Endodermal cell (in vitro differentiated cells): ENCODE measurements at regions not wholly inside any gene's neighbourhood (a gene's known extent, or its start where the extent isn't known, plus 50 kb on each side); places are given as distances from the start of the nearest gene placed in this dataset.

Experiments used
- DNase-seq: peaks from one replicate; pipeline ENCODE4 v3.0.0-alpha.2; 2017
- H3K27ac ChIP-seq: 2 replicates; pipeline ENCODE4 v1.5.1; 2013; ENCODE audit warnings: mild to moderate bottlenecking, low read depth, low read length, moderate library complexity
- H3K27me3 ChIP-seq: 2 replicates; pipeline ENCODE4 v1.6.1; 2013; ENCODE audit warnings: mild to moderate bottlenecking, low read length, moderate library complexity; ENCODE audit not compliant: insufficient read depth, control insufficient read depth, poor library complexity, severe bottlenecking
- H3K36me3 ChIP-seq: 2 replicates; pipeline ENCODE4 v1.7.0; 2013; ENCODE audit warnings: mild to moderate bottlenecking, low read length, moderate library complexity; ENCODE audit not compliant: control insufficient read depth, insufficient read depth
- H3K4me1 ChIP-seq: one replicate; pipeline ENCODE4 v1.7.0; 2013; ENCODE audit warnings: low read length; ENCODE audit not compliant: control insufficient read depth, insufficient read depth
- H3K4me3 ChIP-seq: 2 replicates; pipeline ENCODE4 v1.5.1; 2013; ENCODE audit warnings: mild to moderate bottlenecking, low read length, moderate library complexity
- H3K9ac ChIP-seq: 2 replicates; pipeline ENCODE4 v1.6.1; 2013; ENCODE audit warnings: mild to moderate bottlenecking, low read length, moderate library complexity; ENCODE audit not compliant: poor library complexity, severe bottlenecking; ENCODE audit errors: extremely low read depth
- H3K9me3 ChIP-seq: 2 replicates; pipeline ENCODE4 v1.6.1; 2013; ENCODE audit warnings: mild to moderate bottlenecking, low read length, moderate library complexity; ENCODE audit not compliant: control insufficient read depth
- H3K27ac Mint-ChIP-seq: 2 replicates; pipeline ENCODE4 v1.8.0; 2020; ENCODE audit warnings: mixed read lengths
- H3K27me3 Mint-ChIP-seq: 2 replicates; pipeline ENCODE4 v1.8.0; 2021; ENCODE audit warnings: mild to moderate bottlenecking, mixed read lengths; ENCODE audit not compliant: insufficient read depth
- H3K36me3 Mint-ChIP-seq: 2 replicates; pipeline ENCODE4 v1.8.0; 2020; ENCODE audit warnings: low read depth, mixed read lengths
- H3K4me1 Mint-ChIP-seq: 2 replicates; pipeline ENCODE4 v1.8.0; 2020; ENCODE audit warnings: mixed read lengths
- H3K4me3 Mint-ChIP-seq: 2 replicates; pipeline ENCODE4 v1.8.0; 2020; ENCODE audit warnings: mild to moderate bottlenecking, moderate library complexity, mixed read lengths
- H3K9me3 Mint-ChIP-seq: 2 replicates; pipeline ENCODE4 v1.8.0; 2020; ENCODE audit warnings: mild to moderate bottlenecking, mixed read lengths
- WGBS, 2 experiments: methylation state at CpG; one replicate each; pipeline versions ENCODE4 v1.1.5 to v1.1.7; 2013; ENCODE audit warnings: missing lambda C conversion rate in 2 of 2, mixed read lengths in 1 of 2; ENCODE audit not compliant: insufficient coverage in 1 of 2, insufficient read length in 1 of 2; 5-methylcytosine and 5-hydroxymethylcytosine counted together
- TF ChIP-seq, protein P1 (sequence below): fragments of 200-600 bp; sonication (generic); conservative IDR thresholded peaks from 2 replicates; pipeline ENCODE4 v1.5.0; 2021; ENCODE audit warnings: antibody characterized with exemption, mild to moderate bottlenecking

DNA sequence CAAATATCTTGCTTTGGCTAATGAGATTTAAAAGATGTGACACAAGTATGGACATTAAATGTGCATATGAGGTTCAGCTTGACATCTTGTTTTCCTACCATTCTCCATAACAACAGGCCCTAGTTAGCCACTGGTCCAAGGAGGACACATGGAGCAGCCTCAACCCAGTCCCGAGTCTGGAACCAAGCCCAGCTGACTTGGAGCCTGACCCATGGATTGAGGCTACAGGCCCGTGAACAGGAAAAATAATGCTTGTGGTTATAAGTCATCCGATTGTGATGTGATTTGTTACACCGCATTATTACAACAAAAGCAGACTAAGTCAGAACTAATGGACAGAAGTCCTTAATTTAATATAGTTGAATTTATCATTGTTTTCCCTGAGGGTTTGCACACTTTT lies 123.2 kb upstream of the BANK1 start:
- H3K27ac ChIP-seq = no peak overlapping the region
- no peaks in the 10 kb centered on the region for H3K36me3 ChIP-seq
- Mint-ChIP-seq H3K4me1 (peaks cover 2% of the 10 kb centered on the region), H3K27me3 (no peaks in the 10 kb centered on the region), H3K9me3 (peaks cover 3% of the 10 kb centered on the region), H3K27ac (no peak overlapping the region), H3K4me3 (no peak overlapping the region), H3K36me3 (no peaks in the 10 kb centered on the region)
- no peaks in the 10 kb centered on the region for H3K27me3 ChIP-seq
- no peaks in the 10 kb centered on the region for H3K4me1 ChIP-seq
- H3K4me3 ChIP-seq = no peak overlapping the region
- H3K9me3 ChIP-seq = no peaks in the 10 kb centered on the region
- 95 to 100% methylated on average over 3 to 4 of the region's 4 CpGs for WGBS, 2 experiments
- H3K9ac ChIP-seq = no peak overlapping the region
- no peak for DNase-seq
- TF ChIP-seq, protein P1, sequence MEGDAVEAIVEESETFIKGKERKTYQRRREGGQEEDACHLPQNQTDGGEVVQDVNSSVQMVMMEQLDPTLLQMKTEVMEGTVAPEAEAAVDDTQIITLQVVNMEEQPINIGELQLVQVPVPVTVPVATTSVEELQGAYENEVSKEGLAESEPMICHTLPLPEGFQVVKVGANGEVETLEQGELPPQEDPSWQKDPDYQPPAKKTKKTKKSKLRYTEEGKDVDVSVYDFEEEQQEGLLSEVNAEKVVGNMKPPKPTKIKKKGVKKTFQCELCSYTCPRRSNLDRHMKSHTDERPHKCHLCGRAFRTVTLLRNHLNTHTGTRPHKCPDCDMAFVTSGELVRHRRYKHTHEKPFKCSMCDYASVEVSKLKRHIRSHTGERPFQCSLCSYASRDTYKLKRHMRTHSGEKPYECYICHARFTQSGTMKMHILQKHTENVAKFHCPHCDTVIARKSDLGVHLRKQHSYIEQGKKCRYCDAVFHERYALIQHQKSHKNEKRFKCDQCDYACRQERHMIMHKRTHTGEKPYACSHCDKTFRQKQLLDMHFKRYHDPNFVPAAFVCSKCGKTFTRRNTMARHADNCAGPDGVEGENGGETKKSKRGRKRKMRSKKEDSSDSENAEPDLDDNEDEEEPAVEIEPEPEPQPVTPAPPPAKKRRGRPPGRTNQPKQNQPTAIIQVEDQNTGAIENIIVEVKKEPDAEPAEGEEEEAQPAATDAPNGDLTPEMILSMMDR = no peak

DNA sequence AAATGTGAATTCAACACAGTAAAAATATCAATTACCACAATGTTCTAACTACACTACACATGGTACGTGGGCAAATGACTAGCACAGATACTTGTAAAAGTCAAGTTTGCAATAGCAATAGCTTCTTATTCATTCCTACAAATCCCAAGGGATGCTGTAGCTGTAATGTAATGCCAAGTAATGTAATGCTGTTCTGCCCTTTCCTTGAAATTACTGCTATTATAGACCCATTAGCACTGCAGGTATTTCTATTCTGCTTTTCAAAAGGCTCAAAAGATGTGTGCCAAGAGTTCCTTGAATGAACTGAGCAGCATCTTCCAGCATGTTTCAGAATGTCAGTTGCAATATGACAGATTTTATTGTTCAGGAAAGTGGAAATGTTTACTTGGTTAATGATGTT lies 129.9 kb upstream of the BANK1 start:
- Histone ChIP-seq H3K4me3 (no peak overlapping the region), H3K27me3 (no peaks in the 10 kb centered on the region), H3K4me1 (no peaks in the 10 kb centered on the region), H3K9me3 (no peaks in the 10 kb centered on the region), H3K36me3 (no peaks in the 10 kb centered on the region), H3K27ac (no peak overlapping the region), H3K9ac (no peak overlapping the region)
- TF ChIP-seq, protein P1 = no peak
- peaks cover 4% of the 10 kb centered on the region for H3K9me3 Mint-ChIP-seq
- 88 to 93% methylated on average over 1 of the region's 1 CpG for WGBS, 2 experiments
- no peaks in the 10 kb centered on the region for H3K27me3 Mint-ChIP-seq
- no peak for DNase-seq
- H3K4me3 Mint-ChIP-seq = no peak overlapping the region
- H3K27ac Mint-ChIP-seq = no peak overlapping the region
- no peaks in the 10 kb centered on the region for H3K36me3 Mint-ChIP-seq
- no peaks in the 10 kb centered on the region for H3K4me1 Mint-ChIP-seq

DNA sequence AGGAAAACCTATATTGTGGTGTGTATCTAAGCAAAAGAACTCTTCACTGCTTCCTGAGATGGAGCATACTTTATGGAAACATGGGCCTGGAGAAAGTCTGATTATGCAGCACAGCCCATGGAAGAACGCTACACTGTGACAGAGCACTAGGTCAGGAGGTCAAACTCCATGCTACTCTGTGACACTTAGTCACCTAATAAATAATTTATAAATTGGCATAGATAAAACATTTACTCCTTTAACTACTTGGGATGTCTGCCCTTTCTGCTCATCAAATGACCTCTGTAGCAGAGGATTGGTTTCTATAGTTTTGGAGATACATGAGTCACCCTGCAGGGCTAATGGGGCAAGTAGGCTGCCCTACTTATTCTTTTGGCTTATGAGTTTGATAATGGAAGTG lies 134.7 kb upstream of the BANK1 start:
- H3K9ac ChIP-seq = no peak overlapping the region
- no peak overlapping the region for H3K4me3 Mint-ChIP-seq
- H3K36me3 Mint-ChIP-seq = no peaks in the 10 kb centered on the region
- WGBS, 2 experiments = 100% methylated on average over 1 of the region's 1 CpG; no CpG with 5 or more reads in 1 of the 2 experiments
- TF ChIP-seq, protein P1 = no peak
- H3K4me1 Mint-ChIP-seq = no peaks in the 10 kb centered on the region
- H3K4me1 ChIP-seq = no peaks in the 10 kb centered on the region
- no peak overlapping the region for H3K27ac Mint-ChIP-seq
- H3K27me3 ChIP-seq = no peaks in the 10 kb centered on the region
- no peaks in the 10 kb centered on the region for H3K9me3 Mint-ChIP-seq
- no peak for DNase-seq
- H3K27ac ChIP-seq = no peak overlapping the region
- H3K4me3 ChIP-seq = no peak overlapping the region
- H3K27me3 Mint-ChIP-seq = no peaks in the 10 kb centered on the region
- no peaks in the 10 kb centered on the region for H3K9me3 ChIP-seq
- H3K36me3 ChIP-seq = no peaks in the 10 kb centered on the region
